ENCODE measurements at regions not wholly inside any gene's neighbourhood (a gene's known extent, or its start where the extent isn't known, plus 50 kb on each side); places are given as distances from the start of the nearest gene placed in this dataset.

- Histone ChIP-seq H3K27me3 (ENCODE audit: control insufficient read depth, insufficient read depth, low read length) (no peaks in the 10 kb centered on the region), H3K36me3 (ENCODE audit: insufficient read depth, low read length) (no peaks in the 10 kb centered on the region), H3K4me2 (ENCODE audit: low read length) (no peak overlapping the region), H3K9ac (ENCODE audit: low read depth, low read length) (no peak overlapping the region), H3K4me3 (ENCODE audit: low read length) (no peak overlapping the region), H3K9me3 (replicated peaks; ENCODE audit: low read length) (no peaks in the 10 kb centered on the region), H3K4me1 (ENCODE audit: control insufficient read depth, insufficient read depth, low read length) (no peaks in the 10 kb centered on the region)
Measured at GRCh38 chr12:22866406-22866805, 241.4 kb downstream of the ETNK1 start.

GRCh38 chr12:22874151-22874550 lies 249.2 kb downstream of the ETNK1 start:
- Histone ChIP-seq H3K9me3 (replicated peaks; ENCODE audit: low read length) (no peaks in the 10 kb centered on the region), H3K27me3 (ENCODE audit: control insufficient read depth, insufficient read depth, low read length) (no peaks in the 10 kb centered on the region), H3K36me3 (ENCODE audit: insufficient read depth, low read length) (no peaks in the 10 kb centered on the region), H3K4me2 (ENCODE audit: low read length) (no peak overlapping the region), H3K9ac (ENCODE audit: low read depth, low read length) (no peak overlapping the region), H3K4me3 (ENCODE audit: low read length) (no peak overlapping the region), H3K4me1 (ENCODE audit: control insufficient read depth, insufficient read depth, low read length) (no peaks in the 10 kb centered on the region)

DNA sequence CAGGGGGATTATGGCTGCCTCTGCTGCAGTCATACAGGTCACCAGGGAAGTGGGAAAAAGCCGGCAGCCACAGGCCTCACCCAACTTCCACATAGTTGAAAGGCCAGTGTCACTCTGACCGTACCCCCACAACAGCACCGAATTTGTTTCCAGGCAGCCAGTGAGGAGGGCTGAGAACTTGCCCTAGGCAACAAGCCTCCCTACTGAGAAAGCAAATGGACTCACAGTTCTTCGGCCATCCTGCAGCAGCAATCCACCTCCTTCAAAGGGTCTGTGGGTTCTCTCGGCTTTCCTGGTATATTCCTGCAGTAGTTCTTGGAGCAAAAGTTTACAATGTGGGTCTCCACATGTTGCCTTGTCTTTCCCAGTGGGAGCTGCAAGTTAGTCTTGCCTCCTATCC lies 251.3 kb downstream of the ETNK1 start:
- Histone ChIP-seq H3K36me3 (ENCODE audit: insufficient read depth, low read length) (no peaks in the 10 kb centered on the region), H3K9ac (ENCODE audit: low read depth, low read length) (no peak overlapping the region), H3K27me3 (ENCODE audit: control insufficient read depth, insufficient read depth, low read length) (no peaks in the 10 kb centered on the region), H3K4me1 (ENCODE audit: control insufficient read depth, insufficient read depth, low read length) (no peaks in the 10 kb centered on the region), H3K9me3 (replicated peaks; ENCODE audit: low read length) (no peaks in the 10 kb centered on the region), H3K4me3 (ENCODE audit: low read length) (no peak overlapping the region), H3K4me2 (ENCODE audit: low read length) (no peak overlapping the region)

- no peak overlapping the region for H3K4me2 ChIP-seq (ENCODE audit: low read length)
- no peak overlapping the region for H3K4me3 ChIP-seq (ENCODE audit: low read length)
- H3K4me1 ChIP-seq (ENCODE audit: control insufficient read depth, insufficient read depth, low read length) = no peaks in the 10 kb centered on the region
Measured at GRCh38 chr12:22879203-22879602, 254.2 kb downstream of the ETNK1 start.

DNA sequence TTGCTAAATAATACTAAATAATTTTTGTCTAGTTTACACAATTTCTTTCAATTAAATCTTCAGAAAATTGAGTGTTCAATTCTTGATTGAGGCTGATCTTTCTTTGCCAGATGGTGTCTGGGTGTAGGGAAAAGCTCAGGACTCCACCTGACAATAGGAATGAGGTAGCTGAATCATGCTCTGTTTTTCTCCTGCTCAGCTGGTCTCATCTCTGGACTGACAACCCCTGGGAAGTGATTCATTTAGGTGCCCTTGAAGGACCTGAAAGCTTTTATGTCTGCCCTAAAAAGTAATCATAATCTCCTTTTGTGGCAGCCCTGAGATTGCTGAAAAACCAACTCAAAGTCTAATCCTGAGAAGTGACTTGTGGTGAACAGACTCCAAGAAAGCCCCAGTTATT lies 255.4 kb downstream of the ETNK1 start:
- no peaks in the 10 kb centered on the region for H3K9me3 ChIP-seq (replicated peaks; ENCODE audit: low read length)
- no peaks in the 10 kb centered on the region for H3K4me1 ChIP-seq (ENCODE audit: control insufficient read depth, insufficient read depth, low read length)
- H3K36me3 ChIP-seq (ENCODE audit: insufficient read depth, low read length) = no peaks in the 10 kb centered on the region
- no peaks in the 10 kb centered on the region for H3K27me3 ChIP-seq (ENCODE audit: control insufficient read depth, insufficient read depth, low read length)
- no peak overlapping the region for H3K4me2 ChIP-seq (ENCODE audit: low read length)
- no peak overlapping the region for H3K4me3 ChIP-seq (ENCODE audit: low read length)
- no peak overlapping the region for H3K9ac ChIP-seq (ENCODE audit: low read depth, low read length)

More at GRCh38 chr12:22879203-22879602, 254.2 kb downstream of the ETNK1 start:
- no peaks in the 10 kb centered on the region for H3K27me3 ChIP-seq (ENCODE audit: control insufficient read depth, insufficient read depth, low read length)
- H3K9ac ChIP-seq (ENCODE audit: low read depth, low read length) = no peak overlapping the region
- H3K36me3 ChIP-seq (ENCODE audit: insufficient read depth, low read length) = no peaks in the 10 kb centered on the region
- no peaks in the 10 kb centered on the region for H3K9me3 ChIP-seq (replicated peaks; ENCODE audit: low read length)

DNA sequence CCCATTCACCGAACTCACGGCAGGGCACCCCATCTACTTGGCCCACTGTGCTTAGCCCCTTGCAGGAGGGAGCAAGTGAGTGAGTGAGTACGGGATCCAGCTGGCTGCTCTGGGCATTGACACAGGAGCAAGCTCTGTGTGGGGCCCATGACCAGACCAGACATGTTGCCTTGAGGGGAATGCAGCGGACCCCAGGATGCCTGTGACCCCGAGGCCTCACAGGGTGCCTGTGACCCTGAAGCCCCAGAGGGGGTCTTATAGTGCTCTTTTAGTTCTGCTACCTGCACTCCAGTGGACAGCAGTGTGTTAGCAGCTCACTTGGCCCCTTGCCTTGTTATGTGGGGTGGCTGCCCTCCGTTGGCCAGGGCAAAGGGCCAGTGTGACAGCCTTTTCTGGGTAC lies 255.8 kb downstream of the ETNK1 start:
- H3K9me3 ChIP-seq (replicated peaks; ENCODE audit: low read length) = no peaks in the 10 kb centered on the region
- H3K4me1 ChIP-seq (ENCODE audit: control insufficient read depth, insufficient read depth, low read length) = no peaks in the 10 kb centered on the region
- H3K36me3 ChIP-seq (ENCODE audit: insufficient read depth, low read length) = no peaks in the 10 kb centered on the region
- no peaks in the 10 kb centered on the region for H3K27me3 ChIP-seq (ENCODE audit: control insufficient read depth, insufficient read depth, low read length)
- no peak overlapping the region for H3K4me2 ChIP-seq (ENCODE audit: low read length)
- no peak overlapping the region for H3K4me3 ChIP-seq (ENCODE audit: low read length)
- H3K9ac ChIP-seq (ENCODE audit: low read depth, low read length) = no peak overlapping the region

DNA sequence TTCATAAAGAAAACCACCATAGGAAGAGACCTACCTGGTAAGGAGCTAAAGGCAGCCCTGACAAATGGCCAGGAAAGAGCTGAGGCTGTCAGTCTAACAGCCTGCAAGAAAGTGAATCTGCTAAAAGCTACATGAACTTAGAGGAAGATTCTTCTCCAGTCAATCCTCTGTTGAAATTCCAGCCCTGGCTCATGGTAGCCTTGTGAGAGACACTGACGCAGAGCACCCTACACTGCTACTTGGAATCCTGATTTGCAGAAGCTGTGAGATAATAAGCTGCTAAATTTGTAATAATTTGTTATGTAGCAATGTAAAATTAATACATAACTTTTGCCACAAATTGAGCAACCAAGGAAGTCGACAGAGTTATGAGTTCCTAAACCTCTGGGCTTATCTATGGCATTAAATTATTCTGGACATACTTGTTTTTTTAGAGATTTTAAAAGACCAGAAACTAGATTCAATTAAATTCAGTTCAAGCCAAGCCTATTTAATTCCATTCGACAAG lies 257.0 kb downstream of the ETNK1 start:
- Histone ChIP-seq H3K4me3 (ENCODE audit: low read length) (no peak overlapping the region), H3K4me1 (ENCODE audit: control insufficient read depth, insufficient read depth, low read length) (no peaks in the 10 kb centered on the region), H3K27me3 (ENCODE audit: control insufficient read depth, insufficient read depth, low read length) (no peaks in the 10 kb centered on the region), H3K9ac (ENCODE audit: low read depth, low read length) (no peak overlapping the region), H3K36me3 (ENCODE audit: insufficient read depth, low read length) (no peaks in the 10 kb centered on the region), H3K9me3 (replicated peaks; ENCODE audit: low read length) (no peaks in the 10 kb centered on the region), H3K4me2 (ENCODE audit: low read length) (no peak overlapping the region)

DNA sequence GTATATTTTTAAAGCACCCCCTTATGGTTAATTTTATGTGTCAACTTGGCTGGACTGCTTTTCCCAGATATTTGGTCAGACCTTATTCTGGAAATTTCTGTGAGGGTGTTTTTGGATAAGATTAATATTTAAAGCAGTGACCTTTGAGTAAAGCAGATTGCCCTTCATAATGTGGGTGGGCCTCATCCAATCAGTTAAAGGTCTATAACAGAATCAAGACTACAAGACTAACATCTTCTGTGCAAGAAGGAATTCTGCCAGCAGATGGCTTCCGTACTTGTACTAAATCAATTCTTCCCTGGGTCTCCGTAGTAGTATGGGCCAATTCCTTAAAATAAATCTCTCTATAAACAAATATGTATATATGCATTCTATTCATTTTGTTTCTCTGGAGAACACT lies 257.6 kb downstream of the ETNK1 start:
- Histone ChIP-seq H3K9ac (ENCODE audit: low read depth, low read length) (no peak overlapping the region), H3K4me2 (ENCODE audit: low read length) (no peak overlapping the region), H3K27me3 (ENCODE audit: control insufficient read depth, insufficient read depth, low read length) (no peaks in the 10 kb centered on the region), H3K36me3 (ENCODE audit: insufficient read depth, low read length) (no peaks in the 10 kb centered on the region), H3K4me3 (ENCODE audit: low read length) (no peak overlapping the region), H3K9me3 (replicated peaks; ENCODE audit: low read length) (no peaks in the 10 kb centered on the region), H3K4me1 (ENCODE audit: control insufficient read depth, insufficient read depth, low read length) (no peaks in the 10 kb centered on the region)

- Histone ChIP-seq H3K4me2 (ENCODE audit: low read length) (no peak overlapping the region), H3K4me1 (ENCODE audit: control insufficient read depth, insufficient read depth, low read length) (no peaks in the 10 kb centered on the region), H3K36me3 (ENCODE audit: insufficient read depth, low read length) (no peaks in the 10 kb centered on the region), H3K4me3 (ENCODE audit: low read length) (no peak overlapping the region), H3K27me3 (ENCODE audit: control insufficient read depth, insufficient read depth, low read length) (no peaks in the 10 kb centered on the region), H3K9ac (ENCODE audit: low read depth, low read length) (no peak overlapping the region), H3K9me3 (replicated peaks; ENCODE audit: low read length) (no peaks in the 10 kb centered on the region)
Measured at GRCh38 chr12:22893878-22894277, 268.9 kb downstream of the ETNK1 start.

DNA sequence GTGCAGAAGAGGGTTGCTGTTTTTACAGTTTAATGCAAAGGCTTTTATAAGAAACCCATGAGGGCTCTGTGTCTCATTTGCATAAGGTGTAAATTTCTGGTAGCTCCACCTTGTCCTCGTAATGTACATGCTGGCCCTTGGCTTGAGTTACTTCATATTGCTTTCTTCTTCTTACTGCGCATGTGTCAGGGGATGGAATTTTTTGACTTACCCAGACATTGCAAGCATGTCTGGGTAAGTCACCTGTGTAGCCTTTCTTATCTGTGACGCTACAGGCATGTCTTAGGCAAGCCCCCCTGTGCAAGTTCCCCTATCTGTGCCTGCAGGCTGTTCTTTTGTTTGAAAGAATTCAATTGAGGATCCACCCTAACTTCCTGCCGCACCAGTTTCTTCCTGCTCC lies 274.2 kb downstream of the ETNK1 start:
- Histone ChIP-seq H3K4me3 (ENCODE audit: low read length) (no peak overlapping the region), H3K36me3 (ENCODE audit: insufficient read depth, low read length) (no peaks in the 10 kb centered on the region), H3K4me1 (ENCODE audit: control insufficient read depth, insufficient read depth, low read length) (no peaks in the 10 kb centered on the region), H3K27me3 (ENCODE audit: control insufficient read depth, insufficient read depth, low read length) (no peaks in the 10 kb centered on the region), H3K9ac (ENCODE audit: low read depth, low read length) (no peak overlapping the region), H3K4me2 (ENCODE audit: low read length) (no peak overlapping the region), H3K9me3 (replicated peaks; ENCODE audit: low read length) (no peaks in the 10 kb centered on the region)

- Histone ChIP-seq H3K4me1 (ENCODE audit: control insufficient read depth, insufficient read depth, low read length) (no peaks in the 10 kb centered on the region), H3K27me3 (ENCODE audit: control insufficient read depth, insufficient read depth, low read length) (no peaks in the 10 kb centered on the region), H3K36me3 (ENCODE audit: insufficient read depth, low read length) (no peaks in the 10 kb centered on the region), H3K4me2 (ENCODE audit: low read length) (no peak overlapping the region), H3K9me3 (replicated peaks; ENCODE audit: low read length) (no peaks in the 10 kb centered on the region), H3K9ac (ENCODE audit: low read depth, low read length) (no peak overlapping the region), H3K4me3 (ENCODE audit: low read length) (no peak overlapping the region)
Measured at GRCh38 chr12:22900401-22900800, 275.4 kb downstream of the ETNK1 start.

- no peaks in the 10 kb centered on the region for H3K4me1 ChIP-seq (ENCODE audit: control insufficient read depth, insufficient read depth, low read length)
- H3K9me3 ChIP-seq (replicated peaks; ENCODE audit: low read length) = no peaks in the 10 kb centered on the region
- H3K9ac ChIP-seq (ENCODE audit: low read depth, low read length) = no peak overlapping the region
- H3K27me3 ChIP-seq (ENCODE audit: control insufficient read depth, insufficient read depth, low read length) = no peaks in the 10 kb centered on the region
- H3K36me3 ChIP-seq (ENCODE audit: insufficient read depth, low read length) = no peaks in the 10 kb centered on the region
- H3K4me2 ChIP-seq (ENCODE audit: low read length) = no peak overlapping the region
- H3K4me3 ChIP-seq (ENCODE audit: low read length) = no peak overlapping the region
Measured at GRCh38 chr12:22904485-22904884, 279.5 kb downstream of the ETNK1 start.
